ENCODE measurements at regions not wholly inside any gene's neighbourhood (a gene's known extent, or its start where the extent isn't known, plus 50 kb on each side); places are given as distances from the start of the nearest gene placed in this dataset.

DNA sequence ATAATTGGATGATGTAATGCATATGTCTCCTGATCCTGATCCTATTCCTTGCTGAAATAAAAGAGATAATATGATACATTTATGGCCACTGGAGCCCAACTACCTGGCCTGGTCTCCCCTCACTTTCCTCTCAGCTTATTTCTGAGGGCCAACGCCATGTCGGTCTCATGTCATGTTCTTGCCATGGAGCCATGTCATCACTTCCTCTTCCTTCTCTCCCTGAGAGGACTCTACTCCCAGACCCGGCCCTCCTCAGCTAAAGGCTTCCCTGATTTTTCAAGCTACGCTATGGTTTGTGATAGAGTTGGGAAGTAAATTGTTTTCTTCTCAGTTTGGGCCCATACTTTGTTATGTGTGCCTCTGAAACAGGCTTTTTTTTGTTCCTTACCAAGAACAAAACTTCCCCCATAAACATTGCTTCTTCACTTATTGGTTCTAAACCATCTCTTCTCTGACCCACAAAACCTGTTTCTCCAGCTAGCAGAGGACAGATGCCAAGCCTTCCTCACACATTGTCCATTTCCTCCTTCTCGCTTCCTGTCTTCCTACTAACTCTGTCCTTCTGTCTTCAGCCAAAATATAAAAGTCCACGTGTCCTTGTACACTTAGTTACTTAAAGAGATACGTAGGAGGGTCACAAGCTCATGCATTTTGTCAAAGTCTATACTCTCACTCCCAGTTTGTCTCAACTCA is 319.9 kb upstream of the DACH1 start:
- Histone ChIP-seq H3K4me1 (peaks cover 8% of the 10 kb centered on the region), H3K27ac (peak overlapping the region; percentile 29), H3K36me3 (no peaks in the 10 kb centered on the region), H3K4me3 (no peak overlapping the region), H3K9me3 (no peaks in the 10 kb centered on the region), H3K9ac (ENCODE audit: low read depth in 2 of 2, low read length in 2 of 2) (no peak overlapping the region), H3K27me3 (no peaks in the 10 kb centered on the region)
- intact Hi-C loops (cut with DNase I), result no loop called here
- peak; percentile 55 for DNase-seq
- TF ChIP-seq, protein P1, sequence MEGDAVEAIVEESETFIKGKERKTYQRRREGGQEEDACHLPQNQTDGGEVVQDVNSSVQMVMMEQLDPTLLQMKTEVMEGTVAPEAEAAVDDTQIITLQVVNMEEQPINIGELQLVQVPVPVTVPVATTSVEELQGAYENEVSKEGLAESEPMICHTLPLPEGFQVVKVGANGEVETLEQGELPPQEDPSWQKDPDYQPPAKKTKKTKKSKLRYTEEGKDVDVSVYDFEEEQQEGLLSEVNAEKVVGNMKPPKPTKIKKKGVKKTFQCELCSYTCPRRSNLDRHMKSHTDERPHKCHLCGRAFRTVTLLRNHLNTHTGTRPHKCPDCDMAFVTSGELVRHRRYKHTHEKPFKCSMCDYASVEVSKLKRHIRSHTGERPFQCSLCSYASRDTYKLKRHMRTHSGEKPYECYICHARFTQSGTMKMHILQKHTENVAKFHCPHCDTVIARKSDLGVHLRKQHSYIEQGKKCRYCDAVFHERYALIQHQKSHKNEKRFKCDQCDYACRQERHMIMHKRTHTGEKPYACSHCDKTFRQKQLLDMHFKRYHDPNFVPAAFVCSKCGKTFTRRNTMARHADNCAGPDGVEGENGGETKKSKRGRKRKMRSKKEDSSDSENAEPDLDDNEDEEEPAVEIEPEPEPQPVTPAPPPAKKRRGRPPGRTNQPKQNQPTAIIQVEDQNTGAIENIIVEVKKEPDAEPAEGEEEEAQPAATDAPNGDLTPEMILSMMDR (IDR thresholded peaks at IDR 0.05), result no peak

DNA sequence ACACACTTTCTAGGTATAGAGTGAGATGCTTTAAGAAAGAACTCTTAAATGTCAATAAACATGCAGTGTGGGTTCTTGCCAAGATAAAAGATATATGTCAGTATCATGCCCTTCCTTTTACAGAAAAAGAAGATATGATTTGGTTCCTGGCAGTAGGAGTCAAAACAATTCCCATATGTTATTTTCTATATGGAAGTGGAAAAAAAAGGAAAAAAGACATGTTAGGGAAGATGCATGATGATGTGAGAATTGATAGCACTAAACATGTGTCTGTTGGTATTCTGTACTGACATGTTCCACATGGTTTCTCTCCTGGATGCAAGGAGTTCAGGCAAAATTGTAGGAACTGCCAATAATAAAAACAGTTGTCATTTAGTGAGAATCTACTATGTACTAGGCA is 318.8 kb upstream of the DACH1 start:
- Histone ChIP-seq H3K27ac (no peak overlapping the region), H3K36me3 (no peaks in the 10 kb centered on the region), H3K9me3 (no peaks in the 10 kb centered on the region), H3K27me3 (no peaks in the 10 kb centered on the region), H3K4me1 (peaks cover 8% of the 10 kb centered on the region), H3K4me3 (no peak overlapping the region), H3K9ac (ENCODE audit: low read depth in 2 of 2, low read length in 2 of 2) (no peak overlapping the region)
- no peak for DNase-seq
- intact Hi-C loops (cut with DNase I), result no loop called here
- TF ChIP-seq, protein P1 (IDR thresholded peaks at IDR 0.05), result no peak

DNA sequence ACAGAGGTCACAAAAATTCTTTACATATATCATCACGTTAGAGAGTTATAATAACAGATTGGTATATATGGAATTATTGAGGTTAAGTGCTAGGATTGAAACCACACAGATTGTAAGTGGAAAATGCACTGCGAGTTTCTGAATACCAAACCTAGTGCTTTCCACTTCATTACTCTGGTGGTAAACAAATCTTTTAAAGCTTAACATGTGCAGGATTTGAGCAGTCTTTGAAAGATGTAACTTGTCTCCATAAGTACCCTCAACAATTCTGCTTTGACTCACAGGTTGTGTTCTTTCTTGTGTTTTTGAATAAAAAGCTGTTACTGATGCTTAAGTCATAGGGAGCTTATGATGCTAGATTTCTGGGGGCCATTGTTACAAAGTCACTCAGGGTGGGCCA is 314.7 kb upstream of the DACH1 start:
- no peaks in the 10 kb centered on the region for H3K27me3 ChIP-seq
- intact Hi-C loops (cut with DNase I), result no loop called here

DNA sequence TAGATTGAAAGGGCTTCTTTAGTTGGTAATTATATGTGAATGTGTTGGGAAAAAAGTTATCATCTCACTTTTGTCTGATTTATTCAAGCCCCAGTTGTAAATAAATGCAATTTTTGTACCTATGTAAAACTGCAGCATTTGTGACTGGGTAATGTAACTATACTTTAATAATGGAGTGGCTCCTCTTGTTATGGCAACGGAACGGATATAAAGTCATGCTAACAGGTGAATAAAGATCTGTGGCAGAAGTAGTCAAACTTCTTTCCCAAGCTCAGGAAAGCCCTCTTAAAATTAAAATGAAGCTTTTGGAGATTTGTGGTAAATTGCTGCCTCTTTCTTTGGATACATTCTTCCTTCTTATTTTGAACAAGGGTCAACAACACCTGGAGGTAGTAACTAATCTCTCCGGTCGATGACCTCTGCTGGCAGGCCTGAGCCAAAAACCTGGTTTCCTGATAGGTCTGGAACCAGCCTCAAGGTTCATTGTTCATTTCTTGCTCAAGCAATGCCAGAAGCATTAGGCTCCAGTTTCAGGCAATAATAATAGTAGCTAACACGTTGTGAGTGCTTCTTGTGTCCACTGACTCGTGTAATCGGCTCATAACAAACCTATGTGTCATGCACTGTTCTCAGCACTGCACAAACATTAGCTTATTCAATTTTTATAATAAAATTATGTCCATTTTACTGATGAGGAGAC is 313.4 kb upstream of the DACH1 start:
- H3K4me1 ChIP-seq, result no peaks in the 10 kb centered on the region
- TF ChIP-seq, protein P1 (IDR thresholded peaks at IDR 0.05), result no peak
- no peak for DNase-seq
- no peaks in the 10 kb centered on the region for H3K36me3 ChIP-seq
- no peak overlapping the region for H3K9ac ChIP-seq (ENCODE audit: low read depth in 2 of 2, low read length in 2 of 2)
- H3K27ac ChIP-seq, result no peak overlapping the region
- H3K9me3 ChIP-seq, result no peaks in the 10 kb centered on the region
- intact Hi-C loops (cut with DNase I), result no loop called here
- no peaks in the 10 kb centered on the region for H3K27me3 ChIP-seq
- no peak overlapping the region for H3K4me3 ChIP-seq

More for the DNA sequence above, 314.7 kb upstream of the DACH1 start:
- Histone ChIP-seq H3K9me3 (no peaks in the 10 kb centered on the region), H3K4me3 (no peak overlapping the region), H3K36me3 (no peaks in the 10 kb centered on the region), H3K27ac (no peak overlapping the region), H3K9ac (ENCODE audit: low read depth in 2 of 2, low read length in 2 of 2) (no peak overlapping the region), H3K4me1 (peaks cover 4% of the 10 kb centered on the region)
- DNase-seq, result no peak
- TF ChIP-seq, protein P1 (IDR thresholded peaks at IDR 0.05), result no peak

DNA sequence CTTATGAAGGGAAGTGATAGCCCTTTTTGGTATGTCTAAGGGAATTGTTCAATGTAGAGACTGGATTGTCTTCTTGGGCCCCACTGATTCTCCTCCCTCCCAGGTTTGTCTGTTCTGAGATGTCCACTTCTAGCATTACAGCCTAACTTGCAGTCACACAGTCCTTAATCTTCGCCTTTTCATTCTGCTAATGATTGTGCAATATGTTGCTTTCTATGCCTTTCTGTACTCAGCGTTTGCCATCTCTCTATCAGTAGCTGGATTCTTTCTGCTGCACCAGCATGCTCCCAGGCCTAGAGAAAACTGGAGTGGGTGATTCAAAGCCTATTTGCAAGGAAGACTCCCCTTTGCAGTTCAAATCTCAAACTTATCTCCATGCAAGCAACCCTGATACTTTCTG is 307.5 kb upstream of the DACH1 start:
- DNase-seq, result no peak
- Histone ChIP-seq H3K27me3 (no peaks in the 10 kb centered on the region), H3K4me3 (no peak overlapping the region), H3K4me1 (no peaks in the 10 kb centered on the region), H3K27ac (no peak overlapping the region), H3K36me3 (no peaks in the 10 kb centered on the region), H3K9me3 (no peaks in the 10 kb centered on the region), H3K9ac (ENCODE audit: low read depth in 2 of 2, low read length in 2 of 2) (no peak overlapping the region)
- TF ChIP-seq, protein P1 (IDR thresholded peaks at IDR 0.05), result no peak
- intact Hi-C loops (cut with DNase I), result no loop called here

All from colonic mucosa (tissue), 4 donors.